H1 (cell line): ENCODE measurements at regions not wholly inside any gene's neighbourhood (a gene's known extent, or its start where the extent isn't known, plus 50 kb on each side); places are given as distances from the start of the nearest gene placed in this dataset.

Experiments
- CTCF ChIA-PET: fragments of 300-600 bp; sonication (Branson Sonifier 250); formaldehyde crosslinking; loops from one replicate; lab custom pipeline; 2021; ENCODE audit not compliant: partially characterized antibody; lab: Charles Lee
- POLR2A ChIA-PET: fragments of 300-600 bp; sonication (Branson Sonifier 250); formaldehyde crosslinking; loops from one replicate; lab custom pipeline; 2021; ENCODE audit warnings: inconsistent platforms; ENCODE audit not compliant: partially characterized antibody; lab: Charles Lee
- DNase-seq, 2 experiments: peaks; one replicate each; pipeline versions ENCODE4 v3.0.0 to v3.0.0-alpha.2; 2010 to 2022; ENCODE audit warnings: low spot score in 2 of 2, low read depth in 1 of 2, mixed read lengths in 1 of 2
- FAIRE-seq: peaks from 2 replicates; lab custom pipeline; 2011; peaks lifted over from hg19 to GRCh38; lab: Jason Lieb, UNC
- H2AFZ ChIP-seq: 2 replicates; pipeline ENCODE4 v1.8.1; 2012; ENCODE audit warnings: low read length, inconsistent platforms
- H2AK5ac ChIP-seq: 2 replicates; pipeline ENCODE4 v1.6.1; 2013; ENCODE audit warnings: low read depth, low read length
- H2BK120ac ChIP-seq: replicated peaks from 2 replicates; pipeline ENCODE3; 2013; ENCODE audit warnings: low read depth, low read length, inconsistent platforms
- H2BK12ac ChIP-seq: 2 replicates; pipeline ENCODE4 v1.6.1; 2013; ENCODE audit warnings: low read depth, low read length
- H2BK15ac ChIP-seq: 2 replicates; pipeline ENCODE4 v1.6.1; 2013; ENCODE audit warnings: low read length
- H2BK20ac ChIP-seq: 2 replicates; pipeline ENCODE4 v1.6.1; 2013; ENCODE audit warnings: low read length
- H2BK5ac ChIP-seq: 2 replicates; pipeline ENCODE4 v1.6.1; 2013; ENCODE audit warnings: low read depth, low read length
- H3K14ac ChIP-seq: 2 replicates; pipeline ENCODE4 v1.6.1; 2013; ENCODE audit warnings: inconsistent platforms; ENCODE audit not compliant: insufficient read length
- H3K18ac ChIP-seq: 2 replicates; pipeline ENCODE4 v1.6.1; 2013; ENCODE audit warnings: low read length; ENCODE audit errors: extremely low read depth
- H3K23ac ChIP-seq: 2 replicates; pipeline ENCODE4 v1.6.1; 2013; ENCODE audit warnings: inconsistent platforms; ENCODE audit not compliant: insufficient read length
- H3K23me2 ChIP-seq: 2 replicates; pipeline ENCODE4 v1.6.1; 2013; ENCODE audit warnings: low read depth, low read length
- H3K27ac ChIP-seq: 2 replicates; pipeline ENCODE4 v1.6.1; 2011; ENCODE audit warnings: low read depth, low read length, inconsistent platforms
- H3K27me3 ChIP-seq, 4 experiments: replicated peaks in 1 of 4; 1 replicate in 1 of 4; 2 replicates in 3 of 4; pipeline versions ENCODE4 v1.6.1 to v1.8.1; 2011 to 2013; ENCODE audit warnings: low read length in 3 of 4, mild to moderate bottlenecking in 3 of 4, inconsistent platforms in 2 of 4, mixed read lengths in 2 of 4, moderate library complexity in 1 of 4; ENCODE audit not compliant: control insufficient read depth in 3 of 4, insufficient read depth in 3 of 4; ENCODE audit errors: extremely low read depth in 1 of 4
- H3K36me3 ChIP-seq, 4 experiments: 2 replicates each; pipeline versions ENCODE4 v1.6.1 to v1.8.1; 2011 to 2013; ENCODE audit warnings: mild to moderate bottlenecking in 4 of 4, low read length in 3 of 4, moderate library complexity in 2 of 4, control low read depth in 1 of 4, inconsistent platforms in 1 of 4; ENCODE audit not compliant: insufficient read depth in 4 of 4, control insufficient read depth in 2 of 4
- H3K4ac ChIP-seq: replicated peaks from 2 replicates; pipeline ENCODE3; 2013; ENCODE audit warnings: low read length, low read depth, mixed read lengths, inconsistent platforms; ENCODE audit not compliant: insufficient read length
- H3K4me1 ChIP-seq, 4 experiments: replicated peaks in 1 of 4; 1 replicate in 1 of 4; 2 replicates in 3 of 4; pipeline versions ENCODE4 v1.6.1 to v1.8.1; 2011 to 2013; ENCODE audit warnings: low read length in 3 of 4, inconsistent platforms in 2 of 4, mixed read lengths in 1 of 4; ENCODE audit not compliant: insufficient read depth in 4 of 4, control insufficient read depth in 3 of 4
- H3K4me2 ChIP-seq, 2 experiments: 2 replicates each; pipeline versions ENCODE4 v1.6.1 to v1.8.1; 2011 to 2013; ENCODE audit warnings: low read depth in 2 of 2, low read length in 2 of 2, control low read depth in 1 of 2, inconsistent platforms in 1 of 2, mild to moderate bottlenecking in 1 of 2; ENCODE audit not compliant: insufficient read depth in 1 of 2
- H3K4me3 ChIP-seq, 4 experiments: fragments of 200-600, 300-600 bp in 1 of 4; sonication (generic), shearing (Covaris generic), sonication (Bioruptor Twin) in 1 of 4; 2 replicates each; pipeline versions ENCODE4 v1.5.1 to v1.8.1; 2011 to 2016; ENCODE audit warnings: low read length in 4 of 4, low read depth in 3 of 4, control low read depth in 2 of 4, inconsistent platforms in 2 of 4, mild to moderate bottlenecking in 2 of 4, mixed read lengths in 1 of 4, moderate library complexity in 1 of 4; ENCODE audit not compliant: insufficient read depth in 2 of 4; ENCODE audit errors: extremely low read depth in 1 of 4
- H3K56ac ChIP-seq: replicated peaks from 2 replicates; pipeline ENCODE3; 2013; ENCODE audit warnings: low read depth, mild to moderate bottlenecking, mixed read lengths, low read length, inconsistent platforms; ENCODE audit not compliant: insufficient read length
- H3K79me1 ChIP-seq: 2 replicates; pipeline ENCODE4 v1.6.1; 2013; ENCODE audit warnings: low read depth, low read length, control low read depth
- H3K79me2 ChIP-seq, 2 experiments: 2 replicates each; pipeline versions ENCODE4 v1.6.1 to v1.8.1; 2012 to 2013; ENCODE audit warnings: low read length in 2 of 2, mild to moderate bottlenecking in 2 of 2, inconsistent platforms in 1 of 2; ENCODE audit not compliant: insufficient read depth in 2 of 2, control insufficient read depth in 1 of 2
- H3K9ac ChIP-seq, 4 experiments: replicated peaks in 1 of 4; 1 replicate in 1 of 4; 2 replicates in 3 of 4; pipeline versions ENCODE4 v1.6.1 to v1.8.1; 2011 to 2013; ENCODE audit warnings: low read depth in 3 of 4, low read length in 3 of 4, control low read depth in 2 of 4, mild to moderate bottlenecking in 2 of 4, moderate library complexity in 2 of 4, inconsistent platforms in 1 of 4; ENCODE audit errors: extremely low read depth in 1 of 4
- H3K9me3 ChIP-seq, 2 experiments: 2 replicates each; pipeline versions ENCODE4 v1.6.1 to v1.8.1; 2012 to 2013; ENCODE audit warnings: mild to moderate bottlenecking in 2 of 2, moderate library complexity in 2 of 2, control low read depth in 1 of 2, inconsistent platforms in 1 of 2, low read depth in 1 of 2, low read length in 1 of 2, mixed read lengths in 1 of 2; ENCODE audit not compliant: insufficient read depth in 2 of 2
- H4K20me1 ChIP-seq, 2 experiments: replicated peaks in 1 of 2; 2 replicates each; pipeline versions ENCODE3 to v1.8.1; 2011 to 2013; ENCODE audit warnings: inconsistent platforms in 2 of 2, low read length in 2 of 2, mild to moderate bottlenecking in 1 of 2; ENCODE audit not compliant: insufficient read depth in 2 of 2, control insufficient read depth in 1 of 2
- H4K5ac ChIP-seq: 2 replicates; pipeline ENCODE4 v1.6.1; 2013; ENCODE audit warnings: low read length, low read depth, mixed read lengths, inconsistent platforms; ENCODE audit not compliant: insufficient read length
- H4K8ac ChIP-seq: 2 replicates; pipeline ENCODE4 v1.8.0; 2013; ENCODE audit warnings: mild to moderate bottlenecking, moderate library complexity, low read length, inconsistent platforms; ENCODE audit not compliant: insufficient read depth; ENCODE audit errors: extremely low read depth
- H4K91ac ChIP-seq: replicated peaks from 2 replicates; pipeline ENCODE3; 2013; ENCODE audit warnings: low read length, mixed read lengths, inconsistent platforms; ENCODE audit not compliant: insufficient read length
- HDAC6 ChIP-seq: IDR thresholded peaks from one replicate; pipeline ENCODE4 v1.7.1; 2012; ENCODE audit warnings: low read depth, mild to moderate bottlenecking, inconsistent platforms, low read length, moderate library complexity
- KDM1A ChIP-seq: fragments of 200-600, 300-600 bp; sonication (generic); IDR thresholded peaks from 2 replicates; pipeline ENCODE4 v1.7.1; 2016; ENCODE audit warnings: mild to moderate bottlenecking, low read length, borderline replicate concordance
- KDM5A ChIP-seq: fragments of 200-600 bp; IDR thresholded peaks from 2 replicates; pipeline ENCODE4 v1.7.1; 2012; ENCODE audit warnings: mild to moderate bottlenecking, low read length, inconsistent platforms, mixed read lengths
- NANOG ChIP-seq: IDR thresholded peaks from 2 replicates; pipeline ENCODE4 v1.6.1; 2011; ENCODE audit warnings: low read length, low read depth, mild to moderate bottlenecking, inconsistent platforms; ENCODE audit not compliant: insufficient read depth, poor library complexity, severe bottlenecking
- POU5F1 ChIP-seq: IDR thresholded peaks from 2 replicates; pipeline ENCODE4 v1.6.1; 2011; ENCODE audit warnings: low read depth, mild to moderate bottlenecking, low read length, moderate library complexity
- RFX5 ChIP-seq: IDR thresholded peaks from 2 replicates; pipeline ENCODE4 v1.6.1; 2011; ENCODE audit warnings: low read depth, low read length, improper control_type of control experiment, borderline replicate concordance
- SP1 ChIP-seq: IDR thresholded peaks from 2 replicates; pipeline ENCODE4 v1.6.1; 2011; ENCODE audit warnings: low read depth, low read length
- WGBS, 2 experiments: shearing (Covaris generic) in 1 of 2; methylation state at CpG; one replicate each; pipeline versions ENCODE4 v1.1.6 to v1.1.7; 2013 to 2015; ENCODE audit warnings: low lambda C conversion rate in 2 of 2, mixed read lengths in 2 of 2, inconsistent platforms in 1 of 2, low coverage in 1 of 2, missing lambda C conversion rate in 1 of 2; ENCODE audit not compliant: insufficient replicate concordance in 2 of 2, insufficient coverage in 1 of 2, insufficient read length in 1 of 2; ENCODE audit errors: extremely low coverage in 1 of 2, missing lambda C conversion rate in 1 of 2; 5-methylcytosine and 5-hydroxymethylcytosine counted together
- TF ChIP-seq, protein P1 (sequence below): IDR thresholded peaks from 2 replicates; pipeline ENCODE4 v1.6.1; 2012; ENCODE audit warnings: inconsistent platforms
- TF ChIP-seq, protein P2 (sequence below): IDR thresholded peaks from 2 replicates; pipeline ENCODE4 v1.6.1; 2012; ENCODE audit warnings: inconsistent platforms

GRCh38 chr2:7109533-7109885, 192.3 kb downstream of the RNF144A start:
- no peak overlapping the region for H4K8ac ChIP-seq
- H3K4ac ChIP-seq = peak overlapping the region; percentile 66
- H3K27me3 ChIP-seq = no peaks in the 10 kb centered on the region; a peak in 2 of 7 replicates
- no peak overlapping the region for H2BK5ac ChIP-seq
- no peak overlapping the region for H3K9ac ChIP-seq
- H3K4me1 ChIP-seq = 0 out of 7 replicates have a peak, but pooled peaks cover 0 to 2% (median 0%) of the 10 kb centered on the region in 4 experiments
- H3K27ac ChIP-seq = no peak overlapping the region
- H3K18ac ChIP-seq = no peak overlapping the region
- H3K23me2 ChIP-seq = no peaks in the 10 kb centered on the region
- H2BK120ac ChIP-seq = no peak overlapping the region
- no peak overlapping the region for H2AFZ ChIP-seq
- DNase-seq (no peak), FAIRE-seq (no peak)
- no peaks in the 10 kb centered on the region for H3K79me2 ChIP-seq
- no peak overlapping the region for H3K4me2 ChIP-seq
- CTCF ChIA-PET = interaction anchor here (1.4 to 7.6 kb wide), 6 partner anchors 9 to 65 kb away, joined by 4 to 55 read pairs (median 6); no protein-coding TSS in a partner anchor
- 0 out of 2 replicates have a peak overlapping the region, but pooled peaks have one; percentile 65 for H2AK5ac ChIP-seq
- no peak overlapping the region for H2BK20ac ChIP-seq
- peak overlapping the region; percentile 73 for H4K91ac ChIP-seq
- POLR2A ChIA-PET = no interaction called here
- H3K36me3 ChIP-seq = no peaks in the 10 kb centered on the region
- H3K9me3 ChIP-seq = peaks cover 2 to 3% of the 10 kb centered on the region in 2 experiments; a peak in 1 of 4 replicates
- H3K4me3 ChIP-seq = no peak overlapping the region
- H4K20me1 ChIP-seq = no peaks in the 10 kb centered on the region
- no peaks in the 10 kb centered on the region for H3K79me1 ChIP-seq
- WGBS, 2 experiments = 93% methylated on average over 6 of the region's 6 CpGs; no CpG with 5 or more reads in 1 of the 2 experiments
- no peak overlapping the region for H3K56ac ChIP-seq
- H2BK15ac ChIP-seq = no peak overlapping the region
- no peak overlapping the region for H2BK12ac ChIP-seq
- no peak overlapping the region for H3K14ac ChIP-seq
- no peak overlapping the region for H3K23ac ChIP-seq
- no peak overlapping the region for H4K5ac ChIP-seq
- TF ChIP-seq, protein P1, sequence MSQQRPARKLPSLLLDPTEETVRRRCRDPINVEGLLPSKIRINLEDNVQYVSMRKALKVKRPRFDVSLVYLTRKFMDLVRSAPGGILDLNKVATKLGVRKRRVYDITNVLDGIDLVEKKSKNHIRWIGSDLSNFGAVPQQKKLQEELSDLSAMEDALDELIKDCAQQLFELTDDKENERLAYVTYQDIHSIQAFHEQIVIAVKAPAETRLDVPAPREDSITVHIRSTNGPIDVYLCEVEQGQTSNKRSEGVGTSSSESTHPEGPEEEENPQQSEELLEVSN = no peak
- TF ChIP-seq, protein P2, sequence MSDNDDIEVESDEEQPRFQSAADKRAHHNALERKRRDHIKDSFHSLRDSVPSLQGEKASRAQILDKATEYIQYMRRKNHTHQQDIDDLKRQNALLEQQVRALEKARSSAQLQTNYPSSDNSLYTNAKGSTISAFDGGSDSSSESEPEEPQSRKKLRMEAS = no peak
- no peak for TF ChIP-seq POU5F1
- TF ChIP-seq SP1 = no peak
- no peak for TF ChIP-seq KDM1A
- TF ChIP-seq RFX5 = no peak
- TF ChIP-seq KDM5A = no peak
- no peak for TF ChIP-seq HDAC6
- no peak for TF ChIP-seq NANOG
